Mesothelial cell of epicardium (in vitro differentiated cells): ENCODE measurements at regions not wholly inside any gene's neighbourhood (a gene's known extent, or its start where the extent isn't known, plus 50 kb on each side); places are given as distances from the start of the nearest gene placed in this dataset.

Experiments used
- DNase-seq, 2 experiments: peaks; one replicate each; pipeline ENCODE4 v3.0.0; 2021; ENCODE audit warnings: low spot score in 2 of 2; ENCODE audit not compliant: unreplicated experiment in 2 of 2
- H3K27ac Mint-ChIP-seq: 2 replicates; pipeline ENCODE4 v1.8.0; 2021; ENCODE audit warnings: mixed read lengths
- H3K27me3 Mint-ChIP-seq: 2 replicates; pipeline ENCODE4 v1.8.0; 2021; ENCODE audit warnings: low read depth, mixed read lengths
- H3K36me3 Mint-ChIP-seq: 2 replicates; pipeline ENCODE4 v1.8.0; 2021; ENCODE audit warnings: mixed read lengths
- H3K4me1 Mint-ChIP-seq: 2 replicates; pipeline ENCODE4 v1.8.0; 2021; ENCODE audit warnings: mixed read lengths
- H3K4me3 Mint-ChIP-seq: 2 replicates; pipeline ENCODE4 v1.8.0; 2021; ENCODE audit warnings: mild to moderate bottlenecking, moderate library complexity, mixed read lengths
- H3K9me3 Mint-ChIP-seq: 2 replicates; pipeline ENCODE4 v1.8.0; 2021; ENCODE audit warnings: mixed read lengths
- TF ChIP-seq, protein P1 (sequence below): fragments of 200-600 bp; sonication (generic); IDR thresholded peaks from one replicate; pipeline ENCODE4 v1.5.0; 2021; ENCODE audit warnings: antibody characterized with exemption; ENCODE audit not compliant: unreplicated experiment

GRCh38 chr21:36572039-36572438 is 92.1 kb upstream of the CLDN14 start:
- peaks cover 43% of the 10 kb centered on the region for H3K27me3 Mint-ChIP-seq
- TF ChIP-seq, protein P1, sequence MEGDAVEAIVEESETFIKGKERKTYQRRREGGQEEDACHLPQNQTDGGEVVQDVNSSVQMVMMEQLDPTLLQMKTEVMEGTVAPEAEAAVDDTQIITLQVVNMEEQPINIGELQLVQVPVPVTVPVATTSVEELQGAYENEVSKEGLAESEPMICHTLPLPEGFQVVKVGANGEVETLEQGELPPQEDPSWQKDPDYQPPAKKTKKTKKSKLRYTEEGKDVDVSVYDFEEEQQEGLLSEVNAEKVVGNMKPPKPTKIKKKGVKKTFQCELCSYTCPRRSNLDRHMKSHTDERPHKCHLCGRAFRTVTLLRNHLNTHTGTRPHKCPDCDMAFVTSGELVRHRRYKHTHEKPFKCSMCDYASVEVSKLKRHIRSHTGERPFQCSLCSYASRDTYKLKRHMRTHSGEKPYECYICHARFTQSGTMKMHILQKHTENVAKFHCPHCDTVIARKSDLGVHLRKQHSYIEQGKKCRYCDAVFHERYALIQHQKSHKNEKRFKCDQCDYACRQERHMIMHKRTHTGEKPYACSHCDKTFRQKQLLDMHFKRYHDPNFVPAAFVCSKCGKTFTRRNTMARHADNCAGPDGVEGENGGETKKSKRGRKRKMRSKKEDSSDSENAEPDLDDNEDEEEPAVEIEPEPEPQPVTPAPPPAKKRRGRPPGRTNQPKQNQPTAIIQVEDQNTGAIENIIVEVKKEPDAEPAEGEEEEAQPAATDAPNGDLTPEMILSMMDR: no peak

DNA sequence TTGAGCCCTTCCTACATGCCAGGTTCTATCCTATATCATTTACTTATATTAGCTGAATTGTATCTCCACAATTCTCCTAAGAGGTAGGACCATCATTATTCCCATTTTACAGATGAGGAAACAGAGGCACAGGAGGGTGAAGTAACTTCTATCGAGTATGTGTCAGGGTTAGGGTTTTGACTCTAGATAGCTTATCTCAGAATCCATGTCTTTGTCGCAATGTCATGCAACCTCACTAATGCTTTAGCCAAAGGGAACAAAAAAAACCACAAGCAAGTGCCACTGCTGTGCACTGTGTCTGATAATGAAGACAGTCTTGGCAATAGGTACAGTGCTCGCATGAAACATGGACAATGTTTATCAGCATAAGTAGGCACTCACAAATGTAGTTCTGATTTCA is 95.4 kb upstream of the CLDN14 start:
- H3K27ac Mint-ChIP-seq: no peak overlapping the region
- peaks cover 4% of the 10 kb centered on the region for H3K9me3 Mint-ChIP-seq
- TF ChIP-seq, protein P1: no peak
- DNase-seq: no peak
- peaks cover 44% of the 10 kb centered on the region for H3K27me3 Mint-ChIP-seq
- no peaks in the 10 kb centered on the region for H3K36me3 Mint-ChIP-seq
- H3K4me3 Mint-ChIP-seq: no peak overlapping the region
- peaks cover 16% of the 10 kb centered on the region for H3K4me1 Mint-ChIP-seq

More at GRCh38 chr21:36572039-36572438, 92.1 kb upstream of the CLDN14 start:
- Mint-ChIP-seq H3K4me1 (peaks cover 36% of the 10 kb centered on the region), H3K9me3 (peaks cover 4% of the 10 kb centered on the region), H3K36me3 (no peaks in the 10 kb centered on the region), H3K27ac (peak overlapping the region; percentile 36), H3K4me3 (no peak overlapping the region)
- DNase-seq: no peak

GRCh38 chr21:36576441-36576840 is 96.5 kb upstream of the CLDN14 start:
- no peaks in the 10 kb centered on the region for H3K36me3 Mint-ChIP-seq
- no peak overlapping the region for H3K4me3 Mint-ChIP-seq
- peaks cover 9% of the 10 kb centered on the region for H3K4me1 Mint-ChIP-seq
- peaks cover 4% of the 10 kb centered on the region for H3K9me3 Mint-ChIP-seq
- TF ChIP-seq, protein P1: no peak
- no peak for DNase-seq
- peaks cover 48% of the 10 kb centered on the region for H3K27me3 Mint-ChIP-seq
- H3K27ac Mint-ChIP-seq: no peak overlapping the region

GRCh38 chr21:36579898-36580297 is 100.0 kb upstream of the CLDN14 start:
- Mint-ChIP-seq H3K4me1 (no peaks in the 10 kb centered on the region), H3K36me3 (no peaks in the 10 kb centered on the region), H3K9me3 (no peaks in the 10 kb centered on the region), H3K27ac (no peak overlapping the region), H3K27me3 (peaks cover 65% of the 10 kb centered on the region), H3K4me3 (no peak overlapping the region)
- DNase-seq: no peak
- TF ChIP-seq, protein P1: no peak

GRCh38 chr21:36582271-36582670 is 102.3 kb upstream of the CLDN14 start:
- Mint-ChIP-seq H3K36me3 (no peaks in the 10 kb centered on the region), H3K27ac (no peak overlapping the region), H3K9me3 (no peaks in the 10 kb centered on the region), H3K4me3 (no peak overlapping the region), H3K27me3 (peaks cover 58% of the 10 kb centered on the region), H3K4me1 (no peaks in the 10 kb centered on the region)
- TF ChIP-seq, protein P1: no peak
- DNase-seq: no peak

DNA sequence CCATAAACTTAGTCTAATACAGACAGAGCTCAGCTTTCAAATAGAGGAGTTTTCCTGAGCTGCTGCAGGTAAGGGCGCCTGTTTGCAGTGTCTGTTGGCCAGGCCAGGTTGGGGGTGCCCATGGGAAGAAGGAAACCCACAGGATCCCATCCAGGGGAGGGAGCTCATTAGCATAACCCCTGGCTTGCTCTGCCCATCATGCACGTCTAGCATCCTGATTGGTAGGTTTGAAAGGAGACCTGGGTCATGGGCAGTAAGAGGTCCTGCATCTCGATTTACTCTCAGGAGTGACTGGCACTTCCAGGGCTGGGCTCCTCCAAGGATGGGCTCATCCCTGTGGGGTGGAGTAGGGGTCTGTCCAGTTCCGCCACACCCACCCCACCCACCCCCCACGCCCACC is 103.7 kb upstream of the CLDN14 start:
- Mint-ChIP-seq H3K27ac (no peak overlapping the region), H3K27me3 (peaks cover 62% of the 10 kb centered on the region), H3K4me3 (no peak overlapping the region), H3K9me3 (no peaks in the 10 kb centered on the region), H3K36me3 (no peaks in the 10 kb centered on the region), H3K4me1 (no peaks in the 10 kb centered on the region)
- TF ChIP-seq, protein P1: no peak
- DNase-seq: no peak
